ENCODE measurements at regions not wholly inside any gene's neighbourhood (a gene's known extent, or its start where the extent isn't known, plus 50 kb on each side); places are given as distances from the start of the nearest gene placed in this dataset.

DNA sequence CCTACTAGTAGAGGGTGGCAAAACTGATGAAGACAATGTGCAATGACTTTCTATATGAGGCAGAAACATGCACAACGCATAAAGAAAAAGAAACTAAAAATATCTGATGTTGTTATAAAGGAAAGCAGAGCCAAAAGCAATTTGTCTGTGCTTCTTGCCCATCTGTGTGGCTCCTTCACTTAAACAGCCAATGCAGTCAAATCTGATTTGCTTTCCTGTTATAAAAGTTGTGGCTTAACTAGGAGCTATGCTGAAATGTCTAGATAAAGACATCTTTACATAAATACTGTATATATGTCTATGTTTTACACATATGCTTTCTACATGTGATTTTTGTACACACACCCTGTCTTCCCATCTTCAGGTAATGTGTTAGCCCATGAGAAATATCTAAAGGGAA, 508.2 kb downstream of the CETN3 start:
- TF ChIP-seq CTCF (IDR thresholded peaks at IDR 0.05; ENCODE audit: insufficient read depth, low read length) (no peak), POLR2AphosphoS5 (IDR thresholded peaks at IDR 0.05; ENCODE audit: low read depth) (no peak)
